Mesenteric fat pad (tissue), 1 donor: ENCODE measurements at regions not wholly inside any gene's neighbourhood (a gene's known extent, or its start where the extent isn't known, plus 50 kb on each side); places are given as distances from the start of the nearest gene placed in this dataset.
"Not testable (repeated sequence)": the region's sequence is repeated elsewhere in the genome, so short reads cannot be mapped to it uniquely, and the experiment has no call there.

ENCODE experiments used
- DNase-seq: peaks from one replicate; pipeline ENCODE4 v3.0.0-alpha.2; 2020; ENCODE audit warnings: low spot score
- donor health status: DM: yes; HTN: yes; CAD: no.

DNA sequence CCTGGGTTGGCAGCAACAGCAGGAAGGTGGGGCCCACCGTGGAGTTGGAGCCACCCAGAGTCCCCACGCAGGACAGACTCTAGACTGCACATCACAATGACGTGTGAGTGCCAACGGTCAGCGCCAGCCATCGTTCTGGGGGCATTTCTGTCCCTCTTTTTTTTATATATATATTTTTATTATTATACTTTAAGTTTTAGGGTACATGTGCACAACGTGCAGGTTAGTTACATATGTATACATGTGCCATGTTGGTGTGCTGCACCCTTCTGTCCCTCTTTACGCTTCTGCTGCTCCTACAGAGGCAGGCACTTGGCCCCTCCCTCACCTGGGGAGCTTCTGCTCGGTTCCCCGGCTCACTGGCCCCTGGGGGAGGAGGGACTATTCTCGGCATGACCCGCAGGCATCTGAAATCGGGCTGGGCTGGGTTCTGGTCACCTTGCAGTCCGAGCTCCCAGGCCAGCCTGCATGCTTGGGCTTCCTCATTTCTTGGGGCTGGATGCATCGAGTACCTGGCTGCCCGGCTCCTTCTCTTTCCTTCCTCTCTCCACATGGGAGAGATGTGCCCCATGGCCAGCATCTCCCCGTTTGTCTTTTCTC is 787.4 kb downstream of the TBC1D22A start:
- no peak for DNase-seq

DNA sequence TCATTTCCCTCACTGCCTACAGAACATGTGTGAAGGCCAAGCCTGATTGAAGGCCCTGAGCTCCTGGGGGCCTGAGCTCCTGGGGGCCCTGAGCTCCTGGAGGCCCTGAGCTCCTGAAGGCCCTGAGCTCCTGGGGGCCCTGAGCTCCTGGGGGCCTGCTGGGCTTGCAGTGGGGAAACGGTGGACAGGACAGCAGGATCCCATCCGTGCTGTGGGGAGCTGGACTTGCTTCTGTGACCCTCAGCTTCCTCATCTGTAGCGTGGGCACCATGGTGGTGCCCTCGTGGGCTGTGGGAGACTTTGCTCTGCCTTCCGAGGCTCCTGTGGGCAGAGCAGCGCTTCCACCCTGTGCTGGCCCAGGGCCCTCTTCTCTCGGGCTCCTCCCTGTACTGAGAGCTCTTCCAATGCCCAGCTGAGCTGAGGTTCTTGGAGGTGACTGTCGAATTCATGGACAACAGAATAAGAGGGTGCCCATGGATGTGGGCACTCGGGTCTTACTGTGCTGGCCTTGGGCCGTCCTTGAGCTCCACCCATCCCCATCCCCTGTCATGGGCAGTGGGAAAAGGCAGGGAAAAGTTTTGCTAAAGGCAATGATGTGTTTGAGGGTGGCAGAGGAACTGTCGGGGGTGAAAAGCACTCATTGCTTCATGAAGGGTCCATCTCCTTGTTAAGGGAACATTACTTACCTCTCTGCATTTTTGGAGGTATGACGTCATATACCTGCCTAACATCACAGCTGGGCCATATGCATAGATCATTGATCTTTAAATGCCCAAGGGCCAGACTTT is 786.7 kb downstream of the TBC1D22A start:
- DNase-seq = no peak

- DNase-seq = no peak
These were observed 785.6 kb downstream of the TBC1D22A start for GRCh38 chr22:47547881-47548650.

DNA sequence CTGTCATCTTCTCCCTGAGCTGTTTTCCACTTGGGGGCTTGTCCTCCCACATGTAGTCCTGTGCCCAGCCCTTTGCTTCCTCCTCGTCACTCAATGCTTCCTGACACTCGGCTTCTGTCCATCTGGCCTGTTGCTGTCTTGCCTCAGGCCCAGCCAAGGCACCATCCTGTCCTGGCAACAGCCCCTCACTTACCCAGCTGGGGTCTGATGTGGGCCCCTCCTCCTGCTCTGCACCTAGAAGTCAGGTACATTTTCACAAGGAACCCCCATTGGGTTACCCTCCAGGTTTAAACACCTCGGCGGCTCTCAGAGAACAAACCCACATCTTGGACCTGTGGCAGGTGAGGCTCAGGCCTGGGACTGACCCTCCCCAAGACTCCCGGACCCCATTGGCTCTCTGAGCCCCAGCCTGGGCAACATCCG is 784.8 kb downstream of the TBC1D22A start:
- DNase-seq = no peak

DNA sequence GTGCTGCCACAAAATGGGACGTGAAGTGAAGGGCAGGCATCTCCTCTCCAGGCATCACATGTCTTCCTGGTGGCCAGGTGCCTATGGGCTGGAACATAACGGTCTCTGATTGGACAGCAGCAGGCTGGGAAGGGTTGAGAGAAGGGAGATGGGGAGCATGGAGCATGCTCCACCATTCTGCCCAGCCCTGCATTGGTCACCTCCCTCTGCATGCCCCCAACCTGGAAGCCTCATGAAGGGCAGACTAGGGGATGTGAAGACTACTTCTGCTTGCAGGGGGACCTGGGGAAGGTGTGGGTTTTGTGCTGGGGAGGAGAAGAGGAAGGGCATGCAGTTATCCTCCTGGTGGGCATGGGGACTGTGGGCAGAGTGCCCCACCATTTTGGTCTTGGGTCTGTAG is 782.2 kb downstream of the TBC1D22A start:
- DNase-seq = no peak

DNA sequence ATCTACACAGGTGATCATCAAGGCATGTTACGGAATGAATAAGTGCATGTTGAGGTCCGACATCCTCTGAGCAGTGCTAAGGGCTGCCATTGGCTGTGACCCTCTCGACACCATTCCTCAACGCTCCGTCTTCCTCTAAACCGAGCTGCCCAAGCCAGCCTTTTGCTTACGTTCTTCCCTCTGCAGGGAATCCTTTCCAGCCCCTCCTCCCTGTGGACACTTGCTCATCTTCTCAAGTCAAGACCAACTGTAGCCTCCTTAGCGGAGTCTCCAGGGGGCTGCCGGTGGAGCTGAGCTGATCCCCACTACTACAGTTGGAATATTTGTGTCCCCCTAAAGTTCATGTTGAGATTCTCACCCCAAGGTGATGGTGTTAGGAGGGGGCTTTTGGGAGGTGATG is 781.0 kb downstream of the TBC1D22A start:
- DNase-seq = no peak

GRCh38 chr22:47540011-47540410 is 777.6 kb downstream of the TBC1D22A start:
- no peak for DNase-seq

DNA sequence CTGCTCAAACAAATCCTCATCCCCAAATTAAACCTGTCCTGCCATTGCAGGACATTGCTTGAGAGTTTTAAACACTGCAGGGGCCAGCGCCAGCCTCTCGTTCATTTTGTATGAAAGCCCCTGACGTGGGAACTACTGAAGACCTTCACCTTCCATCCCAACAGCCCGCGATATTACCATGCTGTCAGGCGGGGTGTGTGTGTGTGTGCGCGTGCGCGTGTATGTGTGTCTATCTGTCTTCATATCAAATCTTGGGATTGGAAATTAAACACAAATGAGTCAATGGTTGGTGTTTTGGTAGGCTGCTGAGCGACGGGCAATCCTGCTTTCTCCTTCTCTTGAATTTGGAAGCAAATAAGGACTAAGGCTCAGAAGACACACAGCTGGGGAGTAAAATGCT is 776.9 kb downstream of the TBC1D22A start:
- DNase-seq = no peak

- DNase-seq = no peak
These were observed 773.2 kb downstream of the TBC1D22A start for GRCh38 chr22:47535681-47536080.

DNA sequence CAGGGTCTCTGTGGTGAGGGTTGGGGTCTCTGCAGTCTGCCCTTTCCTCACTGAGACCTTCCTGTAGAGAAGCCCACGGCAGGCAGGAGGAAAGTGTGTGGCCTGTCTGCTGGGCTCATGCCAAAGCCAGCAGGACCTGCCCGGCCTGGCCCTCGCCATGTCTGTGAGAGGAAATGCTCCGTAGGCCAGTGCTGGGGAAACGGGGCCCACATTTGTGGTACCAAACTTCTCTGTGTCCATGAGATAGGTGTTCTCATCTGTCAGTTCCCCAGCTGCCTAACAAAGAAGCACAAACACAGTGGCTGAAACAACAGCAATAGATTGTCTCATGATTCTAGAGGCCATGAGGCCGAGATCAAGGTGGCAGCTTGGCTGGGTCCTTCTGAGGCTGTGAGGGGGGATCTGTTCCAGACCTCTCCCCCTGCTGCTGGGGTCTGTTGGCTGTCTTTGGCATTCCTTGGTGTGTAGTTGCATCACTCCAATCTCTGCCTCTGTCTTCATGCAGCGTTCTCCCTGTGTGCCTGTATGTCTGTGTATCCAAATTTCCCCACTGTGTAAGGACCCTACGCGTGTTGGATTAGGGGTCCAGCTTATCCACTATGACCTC is 772.5 kb downstream of the TBC1D22A start:
- DNase-seq = no peak

DNA sequence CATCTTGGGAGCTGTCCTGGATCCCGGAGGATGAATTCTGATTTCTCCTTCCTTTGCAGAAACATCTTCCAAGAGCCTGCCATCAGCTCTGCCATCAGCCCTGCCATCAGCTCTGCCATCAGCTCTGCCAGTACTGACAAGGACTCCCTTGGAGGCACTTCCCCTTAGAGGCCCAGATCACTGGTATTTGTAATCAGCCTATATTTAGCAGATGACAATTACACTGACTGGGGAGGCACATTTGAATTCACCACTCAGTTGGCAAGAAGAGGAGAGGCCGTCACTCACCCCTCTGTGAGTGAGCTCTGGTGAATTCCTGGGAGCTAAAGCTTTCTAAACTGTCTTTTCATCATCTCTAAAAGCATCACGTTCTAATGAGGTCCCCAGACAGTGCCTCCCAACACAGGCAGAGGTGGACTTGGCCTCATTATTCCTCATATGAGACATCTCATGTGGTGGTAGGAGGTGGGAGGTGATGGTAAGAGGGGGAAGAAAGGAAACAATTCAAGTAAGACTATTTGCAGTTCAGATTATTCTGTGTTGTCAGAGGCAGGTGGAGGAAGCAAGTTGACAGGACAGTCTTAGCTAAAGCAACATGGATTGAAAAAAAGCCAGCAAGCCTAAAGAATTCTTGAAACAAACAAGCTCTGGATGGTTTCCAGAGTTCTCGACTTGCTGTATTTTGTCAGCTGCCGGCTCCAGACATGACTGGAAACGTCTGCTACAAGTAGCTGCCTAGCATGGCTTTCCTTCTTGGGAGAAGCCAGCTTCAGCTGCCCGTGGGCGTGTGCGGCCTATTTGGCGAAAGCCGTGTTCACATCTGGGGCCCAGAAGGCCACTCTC is 771.7 kb downstream of the TBC1D22A start:
- no peak for DNase-seq

DNA sequence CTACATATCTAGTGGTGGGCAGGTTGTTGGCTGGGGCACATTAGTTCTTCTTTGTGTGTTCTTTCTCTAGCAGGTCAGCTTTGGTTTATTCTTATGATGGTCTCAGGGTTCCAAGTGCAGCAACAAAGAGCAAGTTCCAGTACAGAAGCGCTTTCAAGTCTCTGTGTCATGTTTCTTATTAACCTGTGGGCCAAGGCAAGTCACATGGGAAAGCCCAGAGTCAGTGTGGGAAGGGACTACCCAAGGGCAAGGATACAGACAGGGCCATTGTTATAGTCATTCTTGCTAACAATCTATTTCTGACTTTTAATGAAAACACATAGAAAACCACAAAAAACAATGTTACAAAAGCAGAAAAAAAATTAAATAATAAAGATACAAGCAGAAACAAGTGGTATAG is 754.6 kb downstream of the TBC1D22A start:
- DNase-seq = no peak

- no peak for DNase-seq
These were observed 753.1 kb downstream of the TBC1D22A start for GRCh38 chr22:47515384-47516125.

DNA sequence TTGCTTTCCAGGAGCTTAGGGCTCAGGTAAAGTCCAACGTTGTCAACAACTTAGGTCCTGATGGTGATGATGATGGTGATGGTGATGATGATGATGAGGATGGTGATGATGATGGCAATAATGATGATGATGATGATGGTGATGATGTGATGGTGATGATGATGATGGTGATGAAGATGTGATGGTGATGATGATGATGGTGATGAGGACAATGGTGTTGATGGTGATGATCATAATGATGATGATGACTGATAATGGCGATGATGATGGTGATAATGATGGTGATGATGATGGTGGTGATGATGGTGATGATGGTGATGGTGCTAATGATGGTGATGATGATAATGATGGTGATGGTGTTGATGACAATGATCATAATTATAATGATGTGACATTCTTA is 750.2 kb downstream of the TBC1D22A start:
- DNase-seq = no peak

- no peak for DNase-seq
These were observed 742.5 kb downstream of the TBC1D22A start for GRCh38 chr22:47504962-47505361.

DNA sequence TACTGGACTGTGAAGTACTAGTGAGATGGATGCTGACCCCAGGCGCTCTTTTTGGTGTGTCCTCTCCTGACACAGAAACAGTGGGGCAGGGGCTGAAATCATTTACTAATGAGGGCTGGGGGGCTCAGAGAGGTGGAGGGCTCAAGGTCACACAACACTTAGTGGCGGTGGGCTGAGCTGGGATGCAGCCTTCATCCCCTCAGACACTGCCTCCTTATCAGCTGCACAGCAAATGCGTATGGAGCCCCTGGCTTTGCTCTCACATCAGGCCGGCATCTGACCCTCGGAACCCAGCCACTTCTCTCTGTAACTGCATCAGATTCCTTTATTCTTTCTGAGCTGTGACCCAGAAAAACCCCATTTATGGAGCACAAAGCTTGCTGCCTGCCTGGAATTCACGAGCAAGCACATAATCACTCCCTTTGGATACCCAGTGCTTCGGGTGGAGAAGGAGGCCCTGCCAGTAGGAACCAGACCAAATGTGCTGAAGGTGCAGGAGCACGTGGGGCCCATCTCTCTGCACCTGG is 736.6 kb downstream of the TBC1D22A start:
- DNase-seq = no peak

GRCh38 chr22:47497666-47498065 is 735.2 kb downstream of the TBC1D22A start:
- no peak for DNase-seq

DNA sequence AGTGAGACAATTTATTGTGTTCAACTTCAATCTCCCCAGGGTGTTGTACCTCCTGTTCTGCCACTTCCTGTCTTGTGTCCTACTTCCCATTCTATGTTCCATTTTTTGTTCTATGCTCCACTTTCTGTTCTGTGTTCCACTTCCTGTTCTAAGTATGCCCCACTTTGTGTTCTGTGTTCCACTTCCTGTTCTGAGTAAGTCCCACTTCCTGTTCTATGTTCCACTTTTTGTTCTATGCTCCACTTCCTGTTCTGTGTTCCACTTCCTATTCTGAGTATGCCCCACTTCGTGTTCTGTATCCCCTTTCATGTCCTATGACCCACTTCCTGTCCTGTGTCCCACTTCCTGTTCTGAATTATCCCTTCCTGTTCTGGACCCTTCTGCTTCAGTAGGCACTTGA is 732.7 kb downstream of the TBC1D22A start:
- DNase-seq = no peak

GRCh38 chr22:47488131-47488530 is 725.7 kb downstream of the TBC1D22A start:
- DNase-seq = not testable (repeated sequence)
